HG02840 (cell line): ENCODE measurements at regions not wholly inside any gene's neighbourhood (a gene's known extent, or its start where the extent isn't known, plus 50 kb on each side); places are given as distances from the start of the nearest gene placed in this dataset.
"Not testable (repeated sequence)": the region's sequence is repeated elsewhere in the genome, so short reads cannot be mapped to it uniquely, and the experiment has no call there.

Source experiments
- ATAC-seq: cut with Tn5 transposase; IDR thresholded peaks from one replicate; pipeline ENCODE4 v1.9.1; 2021; ENCODE audit warnings: mild to moderate bottlenecking, moderate library complexity, moderate number of reproducible peaks; ENCODE audit not compliant: unreplicated experiment, low FRiP score

DNA sequence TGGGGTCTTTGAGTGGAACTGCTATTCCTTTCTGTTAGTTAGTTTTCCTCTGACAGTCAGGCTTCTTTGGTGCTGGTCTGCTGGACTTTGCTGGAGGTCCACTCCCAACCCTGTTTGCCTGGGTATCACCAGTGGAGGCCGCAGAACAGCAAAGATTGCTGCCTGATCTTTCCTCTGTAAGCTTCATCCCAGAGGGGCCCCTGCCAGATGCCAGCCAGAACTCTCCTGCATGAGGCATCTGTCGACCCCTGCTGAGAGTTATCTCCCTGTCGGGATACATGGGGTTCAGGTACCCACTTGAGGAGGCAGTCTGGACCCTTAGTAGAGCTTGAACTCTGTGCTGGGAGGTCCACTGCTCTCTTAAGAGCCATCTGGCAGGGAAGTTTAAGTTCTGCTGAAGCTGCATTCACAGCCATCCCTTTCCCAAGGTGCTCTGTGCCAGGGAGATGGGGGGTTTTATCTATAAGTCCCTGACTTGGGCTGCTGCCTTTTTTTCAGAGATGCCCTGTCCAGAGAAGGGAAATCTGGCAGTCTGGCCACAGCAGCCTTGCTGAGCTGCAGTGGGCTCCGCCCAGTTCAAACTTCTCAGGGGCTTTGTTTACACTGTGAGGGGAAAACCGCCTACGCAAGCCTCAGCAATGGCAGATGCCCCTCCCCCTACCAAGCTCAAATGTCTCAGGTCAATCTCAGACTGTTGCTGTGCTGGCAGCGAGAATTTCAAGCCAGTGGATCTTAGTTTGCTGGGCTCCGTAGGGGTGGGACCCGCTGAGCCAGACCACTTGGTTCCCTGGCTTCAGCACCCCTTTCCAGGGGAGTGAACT, 89.7 kb upstream of the CDK6 start:
- ATAC-seq, result no peak

DNA sequence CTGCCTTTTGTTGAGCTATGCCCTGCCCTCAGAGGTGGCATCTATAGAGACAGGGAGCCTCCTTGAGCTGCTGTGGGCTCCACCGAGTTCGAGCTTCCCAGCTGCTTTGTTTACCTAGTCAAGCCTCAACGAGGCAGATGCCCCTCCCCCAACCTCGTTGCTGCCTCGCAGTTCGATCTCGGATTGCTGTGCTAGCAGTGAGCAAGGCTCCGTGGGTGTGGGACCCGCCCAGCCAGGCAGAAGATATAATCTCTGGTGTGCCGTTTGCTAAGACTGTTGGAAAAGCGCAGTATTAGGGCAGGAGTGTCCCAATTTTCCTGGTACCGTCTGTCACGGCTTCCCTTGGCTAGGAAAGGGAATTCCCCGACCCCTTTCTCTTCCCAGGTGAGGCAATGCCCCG, 88.4 kb upstream of the CDK6 start:
- ATAC-seq, result no peak

GRCh38 chr7:92917230-92917629, 80.9 kb upstream of the CDK6 start:
- no peak for ATAC-seq

GRCh38 chr7:92916770-92917224, 80.4 kb upstream of the CDK6 start:
- ATAC-seq, result no peak

DNA sequence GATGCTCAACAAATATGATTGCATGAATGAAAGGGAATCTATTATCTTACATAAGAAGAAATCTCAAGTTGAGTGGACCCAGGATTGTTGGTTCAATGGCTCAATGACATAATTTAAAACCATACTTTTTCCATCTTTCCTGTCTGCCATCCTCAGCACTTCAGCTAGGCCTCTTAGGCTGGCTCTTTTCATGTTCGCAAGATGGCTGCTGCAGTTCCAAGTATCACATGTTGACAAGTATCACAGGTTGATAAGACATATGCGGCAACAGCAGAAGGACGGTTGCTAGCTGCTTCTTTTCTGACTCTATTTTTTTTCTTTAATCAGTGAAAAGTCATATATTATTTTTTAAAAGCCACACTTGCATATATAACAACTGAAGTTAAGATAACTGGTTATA, 79.0 kb upstream of the CDK6 start:
- no peak for ATAC-seq

- ATAC-seq, result no peak
Observed at GRCh38 chr7:92914645-92915044, 78.3 kb upstream of the CDK6 start.

- ATAC-seq, result no peak
Observed at GRCh38 chr7:92913849-92914248, 77.5 kb upstream of the CDK6 start.

DNA sequence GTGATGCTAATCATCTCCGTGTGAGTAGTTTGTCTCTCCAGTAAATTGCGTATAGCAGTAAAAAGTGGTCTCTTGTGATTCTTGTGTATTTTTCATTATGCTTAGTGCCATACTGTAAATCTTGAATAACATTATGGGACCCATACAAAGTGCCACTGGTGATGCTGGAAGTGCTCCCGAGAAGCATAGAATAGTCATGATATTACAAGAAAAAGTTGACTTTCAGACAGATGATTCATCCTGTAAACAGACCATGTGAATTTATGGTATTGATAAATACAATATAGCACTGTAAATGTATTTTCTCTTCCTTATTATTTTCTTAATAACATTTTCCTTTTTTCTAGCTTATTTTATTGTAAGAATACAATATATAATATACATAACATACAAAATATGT, 74.6 kb upstream of the CDK6 start:
- no peak for ATAC-seq

- ATAC-seq, result no peak
Observed at GRCh38 chr7:92909686-92910475, 73.5 kb upstream of the CDK6 start.

DNA sequence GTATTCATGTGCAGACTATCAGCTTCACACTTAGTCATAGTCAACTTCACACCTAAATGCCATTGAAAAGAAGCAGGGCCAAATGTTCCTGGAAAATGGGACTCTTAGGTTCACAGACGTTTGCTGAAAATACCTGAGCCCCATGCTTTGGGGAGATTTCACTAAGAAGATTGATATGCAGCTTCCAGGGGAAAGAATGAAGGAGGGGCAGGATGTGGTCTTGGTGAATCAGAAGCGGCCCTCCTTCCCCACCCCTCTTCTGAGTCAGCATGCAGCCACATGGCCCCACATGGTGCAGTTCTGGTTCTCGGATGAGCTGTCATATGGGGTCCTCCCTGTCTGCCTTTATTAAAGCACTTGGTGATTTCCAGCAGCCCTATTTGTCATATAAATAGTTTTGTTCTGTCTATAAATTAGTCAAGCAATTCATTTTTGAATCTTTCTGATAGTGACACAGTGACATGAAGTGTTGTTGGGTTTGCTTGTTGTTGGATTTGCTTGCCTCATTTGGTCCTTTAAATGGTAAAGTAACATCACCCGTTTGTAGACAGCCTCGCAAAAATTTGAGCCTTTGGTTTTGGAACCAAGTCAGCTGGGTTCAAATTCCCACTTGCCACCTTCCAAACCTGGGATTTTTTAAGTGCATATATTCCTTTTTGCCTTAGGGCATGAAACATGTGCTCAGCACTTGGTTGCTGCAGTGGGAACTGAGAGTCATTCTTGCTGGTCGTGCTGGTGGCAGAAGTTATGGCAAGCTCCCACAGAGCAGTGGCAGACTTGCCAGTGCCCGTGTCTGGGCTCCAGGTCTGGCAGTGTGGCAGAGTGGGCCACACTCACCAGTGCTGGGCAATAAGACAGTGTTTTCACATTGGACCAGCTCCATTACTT, 68.1 kb upstream of the CDK6 start:
- ATAC-seq, result peak; percentile 97

DNA sequence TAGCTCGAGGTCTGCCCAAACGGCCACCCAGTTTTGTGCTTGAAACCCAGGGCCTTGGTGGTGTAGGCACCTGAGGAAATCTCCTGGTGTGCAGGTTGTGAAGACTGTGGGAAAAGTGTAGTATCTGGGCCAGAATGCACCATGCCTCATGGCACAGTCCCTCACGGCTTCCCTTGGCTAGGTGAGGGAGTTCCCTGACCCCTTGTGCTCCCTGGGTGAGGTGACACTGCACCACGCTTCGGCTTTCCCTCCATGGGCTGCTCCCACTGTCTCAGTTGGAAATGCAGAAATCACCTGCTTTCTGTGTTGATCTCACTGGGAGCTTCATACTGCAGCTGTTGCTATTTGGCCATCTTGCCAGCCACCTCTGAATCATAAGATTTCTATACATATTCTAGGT, 62.4 kb upstream of the CDK6 start:
- no peak for ATAC-seq

DNA sequence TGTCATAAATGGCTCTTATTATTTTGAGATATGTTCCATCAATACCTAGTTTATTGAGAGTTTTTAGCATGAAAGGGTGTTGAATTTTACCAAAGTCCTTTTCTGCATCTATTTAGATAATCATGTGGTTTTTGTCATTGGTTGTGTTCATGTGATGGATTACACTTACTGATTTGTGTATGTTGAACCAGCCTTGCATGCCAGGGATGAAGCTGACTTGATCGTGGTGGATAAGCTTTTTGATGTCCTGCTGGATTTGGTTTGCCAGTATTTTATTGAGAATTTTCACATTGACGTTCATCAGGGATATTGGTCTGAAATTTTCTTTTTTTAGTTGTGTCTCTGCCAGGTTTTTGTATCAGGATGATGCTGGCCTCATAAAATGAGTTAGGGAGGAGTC, 58.5 kb upstream of the CDK6 start:
- not testable (repeated sequence) for ATAC-seq

DNA sequence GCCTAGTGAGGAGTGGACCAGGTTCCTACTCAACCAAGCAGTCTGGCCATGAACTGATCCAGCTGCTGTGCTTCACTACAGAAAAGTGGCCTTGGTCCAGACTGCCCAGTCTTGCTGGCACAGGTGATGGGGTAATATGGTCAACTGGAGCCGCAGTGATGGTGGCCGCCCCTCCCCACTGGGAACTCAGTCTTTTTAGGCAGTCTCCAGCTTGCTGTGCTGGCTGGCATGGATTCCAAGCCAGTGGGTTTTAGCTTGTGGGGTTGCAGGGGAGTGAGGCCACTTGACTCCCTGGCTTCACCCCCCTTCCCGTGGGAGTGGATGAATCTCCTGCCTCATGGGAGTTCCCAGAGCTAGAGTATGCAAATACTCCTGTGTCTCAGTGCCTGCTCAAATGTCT, 52.7 kb upstream of the CDK6 start:
- no peak for ATAC-seq
